IMR-90 (cell line): ENCODE measurements at regions not wholly inside any gene's neighbourhood (a gene's known extent, or its start where the extent isn't known, plus 50 kb on each side); places are given as distances from the start of the nearest gene placed in this dataset.

Source experiments
- ATAC-seq: fragments of 200-7000 bp; cut with Tn5 transposase; 2 replicates; pipeline ENCODE4 v1.9.1; 2020; ENCODE audit warnings: low read depth, mild to moderate bottlenecking, moderate library complexity
- BruUV-seq: library from RNA; stranded (reverse); fragments of 400-500 nt; replicated peaks from 2 replicates; lab custom pipeline; 2021; lab: Mats Ljungman, UMichigan
- CTCF ChIA-PET: fragments of 300-600 bp; formaldehyde crosslinking; extraction: SDS; loops from one replicate; lab custom pipeline; 2021; ENCODE audit warnings: antibody characterized with exemption; lab: Yijun Ruan, JAX
- POLR2A ChIA-PET: fragments of 300-600 bp; sonication (Branson Sonifier 250); formaldehyde crosslinking; loops from one replicate; lab custom pipeline; 2022; ENCODE audit warnings: antibody characterized with exemption; ENCODE audit not compliant: unreplicated experiment; lab: Charles Lee
- DNase-seq: peaks from one replicate; pipeline ENCODE4 v3.0.0; 2013
- H2AFZ ChIP-seq: replicated peaks from 2 replicates; pipeline ENCODE3; 2013; ENCODE audit warnings: low read length, mild to moderate bottlenecking; ENCODE audit not compliant: poor library complexity
- H2AK5ac ChIP-seq: 2 replicates; pipeline ENCODE4 v1.6.1; 2013; ENCODE audit warnings: low read depth, low read length, inconsistent platforms
- H2AK9ac ChIP-seq: replicated peaks from 2 replicates; pipeline ENCODE3; 2013; ENCODE audit warnings: mild to moderate bottlenecking, low read depth, low read length, moderate library complexity; ENCODE audit not compliant: poor library complexity
- H2BK120ac ChIP-seq: 2 replicates; pipeline ENCODE4 v1.6.1; 2013; ENCODE audit warnings: low read depth, low read length, inconsistent platforms
- H2BK15ac ChIP-seq: 3 replicates; pipeline ENCODE4 v1.6.1; 2013; ENCODE audit warnings: low read depth, low read length, inconsistent platforms
- H2BK20ac ChIP-seq: 2 replicates; pipeline ENCODE4 v1.6.1; 2013; ENCODE audit warnings: low read depth, mild to moderate bottlenecking, inconsistent platforms, low read length, moderate library complexity
- H2BK5ac ChIP-seq: 2 replicates; pipeline ENCODE4 v1.6.1; 2013; ENCODE audit warnings: mild to moderate bottlenecking, low read depth, low read length, inconsistent platforms; ENCODE audit not compliant: poor library complexity, severe bottlenecking
- H3K14ac ChIP-seq: replicated peaks from 2 replicates; pipeline ENCODE4 v1.6.1; 2013; ENCODE audit warnings: low read depth, low read length, inconsistent platforms
- H3K18ac ChIP-seq: 2 replicates; pipeline ENCODE4 v1.6.1; 2013; ENCODE audit warnings: low read depth, low read length, control low read depth
- H3K23ac ChIP-seq: 2 replicates; pipeline ENCODE4 v1.6.1; 2013; ENCODE audit warnings: low read depth, low read length, inconsistent platforms
- H3K27ac ChIP-seq: 2 replicates; pipeline ENCODE4 v1.5.1; 2013; ENCODE audit warnings: mild to moderate bottlenecking, control low read depth, low read length; ENCODE audit not compliant: insufficient read depth
- H3K27me3 ChIP-seq: 2 replicates; pipeline ENCODE4 v1.6.1; 2013; ENCODE audit warnings: low read length; ENCODE audit not compliant: control insufficient read depth, insufficient read depth
- H3K36me3 ChIP-seq: 2 replicates; pipeline ENCODE4 v1.6.1; 2013; ENCODE audit warnings: low read length, mixed read lengths; ENCODE audit not compliant: control insufficient read depth, insufficient read depth
- H3K4ac ChIP-seq: 2 replicates; pipeline ENCODE4 v1.6.1; 2013; ENCODE audit warnings: low read depth, low read length, inconsistent platforms
- H3K4me1 ChIP-seq: 2 replicates; pipeline ENCODE4 v1.6.1; 2013; ENCODE audit warnings: low read length, mixed read lengths; ENCODE audit not compliant: control insufficient read depth, insufficient read depth
- H3K4me2 ChIP-seq: 2 replicates; pipeline ENCODE4 v1.6.1; 2013; ENCODE audit warnings: low read depth, mild to moderate bottlenecking, control low read depth, low read length, moderate library complexity
- H3K4me3 ChIP-seq: 2 replicates; pipeline ENCODE4 v1.5.1; 2013; ENCODE audit warnings: low read depth, mild to moderate bottlenecking, control low read depth, low read length, moderate library complexity; ENCODE audit not compliant: insufficient read depth
- H3K56ac ChIP-seq: 2 replicates; pipeline ENCODE4 v1.6.1; 2013; ENCODE audit warnings: low read length, inconsistent platforms; ENCODE audit not compliant: insufficient read depth; ENCODE audit errors: extremely low read depth
- H3K79me1 ChIP-seq, 2 experiments: 2 replicates each; pipeline ENCODE4 v1.6.1; 2013; ENCODE audit warnings: low read length in 2 of 2, inconsistent platforms in 1 of 2, low read depth in 1 of 2
- H3K9ac ChIP-seq: 2 replicates; pipeline ENCODE4 v1.6.1; 2013; ENCODE audit warnings: low read depth, low read length, control low read depth
- H3K9me1 ChIP-seq: 2 replicates; pipeline ENCODE4 v1.6.1; 2013; ENCODE audit warnings: low read length, inconsistent platforms; ENCODE audit not compliant: insufficient read depth
- H3K9me3 ChIP-seq: 2 replicates; pipeline ENCODE4 v1.6.1; 2013; ENCODE audit warnings: low read length; ENCODE audit not compliant: control insufficient read depth, insufficient read depth
- H4K20me1 ChIP-seq: 2 replicates; pipeline ENCODE4 v1.6.1; 2013; ENCODE audit warnings: low read length, inconsistent platforms; ENCODE audit not compliant: insufficient read depth
- H4K5ac ChIP-seq: 2 replicates; pipeline ENCODE4 v1.6.1; 2013; ENCODE audit warnings: mild to moderate bottlenecking, low read depth, low read length, control low read depth
- H4K8ac ChIP-seq, 2 experiments: 2 replicates each; pipeline ENCODE4 v1.6.1; 2013; ENCODE audit warnings: low read depth in 2 of 2, low read length in 2 of 2, control low read depth in 1 of 2, inconsistent platforms in 1 of 2
- H4K91ac ChIP-seq: 2 replicates; pipeline ENCODE4 v1.6.1; 2013; ENCODE audit warnings: low read depth, low read length, inconsistent platforms; ENCODE audit not compliant: insufficient read depth
- CHD1 ChIP-seq: IDR thresholded peaks from 2 replicates; pipeline ENCODE4 v1.6.1; 2012; ENCODE audit warnings: low read depth, low read length, improper control_type of control experiment
- WGBS, 2 experiments: methylation state at CpG; one replicate each; pipeline versions ENCODE4 v1.1.5 to v1.1.7; 2013; ENCODE audit warnings: missing lambda C conversion rate in 2 of 2; ENCODE audit not compliant: insufficient read length in 1 of 2; ENCODE audit errors: extremely low coverage in 2 of 2; 5-methylcytosine and 5-hydroxymethylcytosine counted together
- dilution Hi-C: fragments of 300-500 bp; cut with HindIII; formaldehyde crosslinking; loops from one replicate; pipeline ENCODE4 v1.14.3; 2018; ENCODE audit warnings: low sequenced_read_pairs; ENCODE audit not compliant: unreplicated experiment
- in situ Hi-C: fragments of 300-500 bp; cut with MboI; formaldehyde crosslinking; loops from 3 replicates; pipeline ENCODE4 v1.14.3; 2019; ENCODE audit warnings: low sequenced_read_pairs, inconsistent platforms, mixed read lengths
- intact Hi-C: fragments of 100-400 bp; cut with micrococcal nuclease; formaldehyde crosslinking; loops from 2 replicates; pipeline ENCODE4 v1.10.0; 2022

GRCh38 chr7:53121374-53121773 is 85.9 kb downstream of the POM121L12 start:
- in situ Hi-C loops, result no loop called here
- Histone ChIP-seq H2AK5ac (no peak overlapping the region), H3K18ac (no peak overlapping the region), H3K4me2 (no peak overlapping the region), H3K14ac (no peak overlapping the region), H3K79me1 (no peaks in the 10 kb centered on the region), H4K8ac (no peak overlapping the region), H2BK5ac (no peak overlapping the region), H4K20me1 (no peaks in the 10 kb centered on the region), H2BK20ac (no peak overlapping the region), H3K4me1 (no peaks in the 10 kb centered on the region), H3K4ac (no peak overlapping the region), H2BK120ac (no peak overlapping the region), H2AFZ (no peak overlapping the region), H3K27me3 (no peaks in the 10 kb centered on the region), H3K9me3 (no peaks in the 10 kb centered on the region), H3K4me3 (no peak overlapping the region), H3K36me3 (no peaks in the 10 kb centered on the region), H3K56ac (no peak overlapping the region), H4K91ac (no peak overlapping the region), H2BK15ac (no peak overlapping the region), H4K5ac (no peak overlapping the region), H3K27ac (no peak overlapping the region), H3K23ac (no peak overlapping the region), H3K9ac (no peak overlapping the region), H3K9me1 (no peaks in the 10 kb centered on the region), H2AK9ac (no peak overlapping the region)
- CTCF ChIA-PET, result interaction anchor here (0.6 kb wide), 1 partner anchor 1915 kb away, joined by 5 read pairs; no protein-coding TSS in a partner anchor
- TF ChIP-seq CHD1, result no peak
- ATAC-seq, result no peak
- WGBS, 2 experiments, result no CpG with 5 or more reads among the region's 4 CpGs
- intact Hi-C loops, result no loop called here
- no peak for DNase-seq
- BruUV-seq, result no TSS peak
- dilution Hi-C loops, result no loop called here
- POLR2A ChIA-PET, result no interaction called here
